AG09309 (cell line): ENCODE measurements at regions not wholly inside any gene's neighbourhood (a gene's known extent, or its start where the extent isn't known, plus 50 kb on each side); places are given as distances from the start of the nearest gene placed in this dataset.

Experiments used
- DNase-seq: peaks from one replicate; pipeline ENCODE4 v3.0.0-alpha.2; 2010; ENCODE audit warnings: low read depth
- H3K4me3 ChIP-seq: 2 replicates; pipeline ENCODE4 v1.5.1; 2011; ENCODE audit warnings: mild to moderate bottlenecking, low read depth, low read length, moderate library complexity; ENCODE audit not compliant: control insufficient read depth
- CTCF ChIP-seq: IDR thresholded peaks from 2 replicates; pipeline ENCODE4 v1.5.1; 2011; ENCODE audit warnings: mild to moderate bottlenecking, low read depth, low read length, inconsistent platforms; ENCODE audit not compliant: insufficient read depth, control insufficient read depth; ENCODE audit errors: missing control alignments

DNA sequence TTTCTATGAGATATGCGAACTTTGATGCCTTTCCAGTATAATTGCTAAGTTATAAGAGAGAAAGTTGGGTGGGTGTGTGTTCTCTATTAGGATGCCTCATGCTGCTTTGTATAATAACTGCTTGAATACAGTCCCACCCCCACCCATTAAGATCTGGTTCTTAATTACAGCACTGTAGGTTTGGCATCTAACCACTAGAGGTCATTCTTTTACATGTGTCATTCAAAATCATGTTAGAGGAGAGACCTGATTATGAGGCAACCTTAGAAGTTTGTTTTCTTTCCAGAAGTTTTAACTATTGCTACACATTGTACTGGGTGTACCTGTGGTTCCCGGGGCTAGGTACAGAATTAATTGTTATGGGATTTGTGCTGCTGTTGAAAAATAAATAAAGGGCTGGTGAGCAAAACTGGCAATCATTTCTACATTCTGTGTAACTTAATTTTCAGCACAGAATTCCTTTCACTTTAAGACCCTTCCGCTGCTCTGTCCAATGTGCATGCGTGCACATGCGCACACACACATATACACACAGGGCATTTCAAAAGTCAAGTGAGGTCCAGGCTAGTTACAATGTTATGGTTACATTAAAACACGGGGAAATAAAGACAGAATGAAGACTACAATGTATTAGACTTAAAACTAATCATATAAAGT lies 1156.3 kb downstream of the SORCS3 start:
- no peak overlapping the region for H3K4me3 ChIP-seq
- no peak for DNase-seq
- peak; percentile 25 for TF ChIP-seq CTCF

DNA sequence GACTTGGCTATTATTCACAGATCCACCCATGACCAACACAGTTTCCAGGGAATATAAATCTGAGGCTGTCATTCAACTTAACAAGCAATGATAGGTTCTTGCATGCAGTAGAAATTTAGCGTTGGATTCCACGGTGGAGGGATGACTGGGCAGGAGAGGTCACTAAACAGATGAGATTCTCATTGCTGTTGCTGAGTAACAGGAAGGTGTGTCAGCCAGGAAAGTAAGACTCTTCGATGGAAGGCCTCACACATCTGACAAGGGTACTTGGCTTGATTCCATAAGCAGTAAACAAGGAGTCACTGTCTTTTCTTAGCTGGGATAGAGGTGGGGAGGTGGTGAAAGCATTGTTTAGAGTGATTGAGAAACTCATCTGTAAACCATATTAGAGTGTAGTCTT lies 1152.0 kb downstream of the SORCS3 start:
- TF ChIP-seq CTCF = no peak

GRCh38 chr10:105785721-105786120 lies 1144.6 kb downstream of the SORCS3 start:
- DNase-seq = no peak
- no peak overlapping the region for H3K4me3 ChIP-seq
- TF ChIP-seq CTCF = no peak

More for the DNA sequence above, 1152.0 kb downstream of the SORCS3 start:
- no peak for DNase-seq
- no peak overlapping the region for H3K4me3 ChIP-seq

DNA sequence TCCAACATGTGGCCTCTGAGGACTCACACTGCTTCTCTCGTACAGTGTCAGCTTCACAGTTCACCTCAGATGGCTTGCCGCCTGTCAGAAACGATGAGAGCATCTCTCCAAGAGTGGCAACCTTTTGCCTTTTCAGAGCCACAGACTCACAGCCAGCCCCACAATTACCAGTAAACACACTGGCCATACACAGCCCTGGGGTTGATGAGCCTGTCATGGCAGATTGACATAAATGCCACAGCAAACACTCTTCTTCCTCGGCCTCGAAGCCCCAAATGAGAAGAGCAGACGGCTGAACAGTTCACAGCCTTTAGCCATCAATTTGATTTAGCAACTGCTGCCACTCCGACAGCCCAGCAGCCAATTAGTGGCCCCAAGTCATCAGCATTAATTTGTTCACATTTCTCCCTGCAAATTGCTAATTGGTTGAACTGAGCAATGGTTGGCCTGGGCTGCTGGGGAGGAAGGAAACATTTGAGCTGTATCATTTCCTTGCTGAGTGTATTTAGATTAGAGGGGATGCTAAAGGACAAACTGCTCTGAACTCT lies 1142.9 kb downstream of the SORCS3 start:
- DNase-seq = no peak
- no peak overlapping the region for H3K4me3 ChIP-seq
- no peak for TF ChIP-seq CTCF

GRCh38 chr10:105774881-105775280 lies 1133.8 kb downstream of the SORCS3 start:
- DNase-seq = no peak
- no peak for TF ChIP-seq CTCF
- no peak overlapping the region for H3K4me3 ChIP-seq

DNA sequence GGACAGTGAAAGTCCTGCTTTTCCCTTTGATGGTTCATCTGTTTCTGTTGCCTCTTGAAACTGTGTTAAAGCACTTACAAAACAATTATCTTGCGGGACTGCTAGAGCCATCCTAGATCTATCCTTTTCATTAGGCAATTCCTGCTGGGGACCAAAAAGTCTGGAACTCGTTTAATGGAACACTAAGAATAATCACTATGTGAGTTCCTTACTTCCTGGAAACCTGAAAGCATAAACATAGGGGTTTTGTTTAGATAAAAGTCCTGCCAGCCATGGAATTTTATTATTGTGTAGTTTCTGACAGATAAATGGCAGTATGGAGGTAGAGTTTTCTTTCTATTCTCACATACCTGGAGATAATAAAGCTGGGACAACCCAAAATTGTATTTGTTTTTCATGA lies 1133.3 kb downstream of the SORCS3 start:
- no peak for DNase-seq
- H3K4me3 ChIP-seq = no peak overlapping the region
- TF ChIP-seq CTCF = no peak

DNA sequence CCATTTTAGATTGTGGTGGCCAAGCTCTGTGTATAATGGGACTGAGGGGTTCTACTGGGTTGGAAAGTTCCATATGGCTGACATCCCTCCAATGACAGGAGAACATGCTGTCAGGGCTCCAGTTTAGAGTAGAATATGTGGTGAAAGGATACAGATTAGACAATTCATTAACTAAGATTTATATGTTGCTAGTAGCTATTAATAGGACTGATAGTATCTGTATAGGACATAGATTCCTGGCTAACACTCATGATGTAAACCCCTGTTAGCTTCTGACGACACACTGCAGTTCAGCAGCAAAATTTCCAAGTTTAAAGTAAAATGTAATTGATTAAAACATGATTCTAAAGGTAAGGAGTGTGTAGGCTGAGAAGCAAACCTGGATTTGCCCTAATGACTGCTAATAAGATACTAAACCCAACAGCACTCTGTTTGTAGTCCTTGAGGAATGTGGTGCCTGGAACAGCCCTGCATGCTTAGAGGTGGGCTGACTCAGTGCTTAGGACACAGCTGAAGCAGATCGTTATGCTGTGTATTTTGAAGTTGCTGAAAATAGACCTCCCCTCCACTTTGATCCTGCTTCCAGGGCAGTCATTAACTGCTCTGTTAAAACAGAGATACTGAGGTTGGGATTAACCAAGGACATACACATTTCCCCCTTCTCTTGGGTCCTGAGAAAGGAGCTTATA lies 1129.6 kb downstream of the SORCS3 start:
- H3K4me3 ChIP-seq = no peak overlapping the region
- DNase-seq = no peak
- TF ChIP-seq CTCF = no peak
